IMR-90 (cell line): ENCODE measurements at regions not wholly inside any gene's neighbourhood (a gene's known extent, or its start where the extent isn't known, plus 50 kb on each side); places are given as distances from the start of the nearest gene placed in this dataset.

Experiments used
- ATAC-seq: fragments of 200-7000 bp; cut with Tn5 transposase; 2 replicates; pipeline ENCODE4 v1.9.1; 2020; ENCODE audit warnings: low read depth, mild to moderate bottlenecking, moderate library complexity
- BruUV-seq: library from RNA; stranded (reverse); fragments of 400-500 nt; replicated peaks from 2 replicates; lab custom pipeline; 2021; lab: Mats Ljungman, UMichigan
- CTCF ChIA-PET: fragments of 300-600 bp; formaldehyde crosslinking; extraction: SDS; loops from one replicate; lab custom pipeline; 2021; ENCODE audit warnings: antibody characterized with exemption; lab: Yijun Ruan, JAX
- POLR2A ChIA-PET: fragments of 300-600 bp; sonication (Branson Sonifier 250); formaldehyde crosslinking; loops from one replicate; lab custom pipeline; 2022; ENCODE audit warnings: antibody characterized with exemption; ENCODE audit not compliant: unreplicated experiment; lab: Charles Lee
- DNase-seq: peaks from one replicate; pipeline ENCODE4 v3.0.0; 2013
- H2AFZ ChIP-seq: replicated peaks from 2 replicates; pipeline ENCODE3; 2013; ENCODE audit warnings: low read length, mild to moderate bottlenecking; ENCODE audit not compliant: poor library complexity
- H2AK5ac ChIP-seq: 2 replicates; pipeline ENCODE4 v1.6.1; 2013; ENCODE audit warnings: low read depth, low read length, inconsistent platforms
- H2AK9ac ChIP-seq: replicated peaks from 2 replicates; pipeline ENCODE3; 2013; ENCODE audit warnings: mild to moderate bottlenecking, low read depth, low read length, moderate library complexity; ENCODE audit not compliant: poor library complexity
- H2BK120ac ChIP-seq: 2 replicates; pipeline ENCODE4 v1.6.1; 2013; ENCODE audit warnings: low read depth, low read length, inconsistent platforms
- H2BK15ac ChIP-seq: 3 replicates; pipeline ENCODE4 v1.6.1; 2013; ENCODE audit warnings: low read depth, low read length, inconsistent platforms
- H2BK20ac ChIP-seq: 2 replicates; pipeline ENCODE4 v1.6.1; 2013; ENCODE audit warnings: low read depth, mild to moderate bottlenecking, inconsistent platforms, low read length, moderate library complexity
- H2BK5ac ChIP-seq: 2 replicates; pipeline ENCODE4 v1.6.1; 2013; ENCODE audit warnings: mild to moderate bottlenecking, low read depth, low read length, inconsistent platforms; ENCODE audit not compliant: poor library complexity, severe bottlenecking
- H3K14ac ChIP-seq: replicated peaks from 2 replicates; pipeline ENCODE4 v1.6.1; 2013; ENCODE audit warnings: low read depth, low read length, inconsistent platforms
- H3K18ac ChIP-seq: 2 replicates; pipeline ENCODE4 v1.6.1; 2013; ENCODE audit warnings: low read depth, low read length, control low read depth
- H3K23ac ChIP-seq: 2 replicates; pipeline ENCODE4 v1.6.1; 2013; ENCODE audit warnings: low read depth, low read length, inconsistent platforms
- H3K27ac ChIP-seq: 2 replicates; pipeline ENCODE4 v1.5.1; 2013; ENCODE audit warnings: mild to moderate bottlenecking, control low read depth, low read length; ENCODE audit not compliant: insufficient read depth
- H3K27me3 ChIP-seq: 2 replicates; pipeline ENCODE4 v1.6.1; 2013; ENCODE audit warnings: low read length; ENCODE audit not compliant: control insufficient read depth, insufficient read depth
- H3K36me3 ChIP-seq: 2 replicates; pipeline ENCODE4 v1.6.1; 2013; ENCODE audit warnings: low read length, mixed read lengths; ENCODE audit not compliant: control insufficient read depth, insufficient read depth
- H3K4ac ChIP-seq: 2 replicates; pipeline ENCODE4 v1.6.1; 2013; ENCODE audit warnings: low read depth, low read length, inconsistent platforms
- H3K4me1 ChIP-seq: 2 replicates; pipeline ENCODE4 v1.6.1; 2013; ENCODE audit warnings: low read length, mixed read lengths; ENCODE audit not compliant: control insufficient read depth, insufficient read depth
- H3K4me2 ChIP-seq: 2 replicates; pipeline ENCODE4 v1.6.1; 2013; ENCODE audit warnings: low read depth, mild to moderate bottlenecking, control low read depth, low read length, moderate library complexity
- H3K4me3 ChIP-seq: 2 replicates; pipeline ENCODE4 v1.5.1; 2013; ENCODE audit warnings: low read depth, mild to moderate bottlenecking, control low read depth, low read length, moderate library complexity; ENCODE audit not compliant: insufficient read depth
- H3K56ac ChIP-seq: 2 replicates; pipeline ENCODE4 v1.6.1; 2013; ENCODE audit warnings: low read length, inconsistent platforms; ENCODE audit not compliant: insufficient read depth; ENCODE audit errors: extremely low read depth
- H3K79me1 ChIP-seq, 2 experiments: 2 replicates each; pipeline ENCODE4 v1.6.1; 2013; ENCODE audit warnings: low read length in 2 of 2, inconsistent platforms in 1 of 2, low read depth in 1 of 2
- H3K9ac ChIP-seq: 2 replicates; pipeline ENCODE4 v1.6.1; 2013; ENCODE audit warnings: low read depth, low read length, control low read depth
- H3K9me1 ChIP-seq: 2 replicates; pipeline ENCODE4 v1.6.1; 2013; ENCODE audit warnings: low read length, inconsistent platforms; ENCODE audit not compliant: insufficient read depth
- H3K9me3 ChIP-seq: 2 replicates; pipeline ENCODE4 v1.6.1; 2013; ENCODE audit warnings: low read length; ENCODE audit not compliant: control insufficient read depth, insufficient read depth
- H4K20me1 ChIP-seq: 2 replicates; pipeline ENCODE4 v1.6.1; 2013; ENCODE audit warnings: low read length, inconsistent platforms; ENCODE audit not compliant: insufficient read depth
- H4K5ac ChIP-seq: 2 replicates; pipeline ENCODE4 v1.6.1; 2013; ENCODE audit warnings: mild to moderate bottlenecking, low read depth, low read length, control low read depth
- H4K8ac ChIP-seq, 2 experiments: 2 replicates each; pipeline ENCODE4 v1.6.1; 2013; ENCODE audit warnings: low read depth in 2 of 2, low read length in 2 of 2, control low read depth in 1 of 2, inconsistent platforms in 1 of 2
- H4K91ac ChIP-seq: 2 replicates; pipeline ENCODE4 v1.6.1; 2013; ENCODE audit warnings: low read depth, low read length, inconsistent platforms; ENCODE audit not compliant: insufficient read depth
- BHLHE40 ChIP-seq: fragments of 150-350 bp; IDR thresholded peaks from 2 replicates; pipeline ENCODE4 v1.6.1; 2016; ENCODE audit warnings: mild to moderate bottlenecking, low read depth, low read length
- CHD1 ChIP-seq: IDR thresholded peaks from 2 replicates; pipeline ENCODE4 v1.6.1; 2012; ENCODE audit warnings: low read depth, low read length, improper control_type of control experiment
- FOS ChIP-seq: fragments of 150-350 bp; IDR thresholded peaks from 2 replicates; pipeline ENCODE4 v1.6.1; 2016; ENCODE audit warnings: low read depth, low read length
- MAFK ChIP-seq: IDR thresholded peaks from 2 replicates; pipeline ENCODE4 v1.6.1; 2012; ENCODE audit warnings: low read depth, low read length, improper control_type of control experiment
- MXI1 ChIP-seq: IDR thresholded peaks from 2 replicates; pipeline ENCODE4 v1.6.1; 2012; ENCODE audit warnings: low read depth, mild to moderate bottlenecking, low read length, moderate library complexity, borderline replicate concordance
- POLR2A ChIP-seq: IDR thresholded peaks from 2 replicates; pipeline ENCODE4 v1.6.1; 2012; ENCODE audit warnings: mild to moderate bottlenecking, low read depth, low read length
- RFX5 ChIP-seq: IDR thresholded peaks from 2 replicates; pipeline ENCODE4 v1.8.0; 2012; ENCODE audit warnings: low read depth, mild to moderate bottlenecking, low read length, moderate library complexity
- SMC3 ChIP-seq: fragments of 150-350 bp; IDR thresholded peaks from 2 replicates; pipeline ENCODE4 v1.6.1; 2016; ENCODE audit warnings: low read depth, mild to moderate bottlenecking, antibody characterized with exemption, low read length, moderate library complexity
- WGBS, 2 experiments: methylation state at CpG; one replicate each; pipeline versions ENCODE4 v1.1.5 to v1.1.7; 2013; ENCODE audit warnings: missing lambda C conversion rate in 2 of 2; ENCODE audit not compliant: insufficient read length in 1 of 2; ENCODE audit errors: extremely low coverage in 2 of 2; 5-methylcytosine and 5-hydroxymethylcytosine counted together
- dilution Hi-C: fragments of 300-500 bp; cut with HindIII; formaldehyde crosslinking; loops from one replicate; pipeline ENCODE4 v1.14.3; 2018; ENCODE audit warnings: low sequenced_read_pairs; ENCODE audit not compliant: unreplicated experiment
- in situ Hi-C: fragments of 300-500 bp; cut with MboI; formaldehyde crosslinking; loops from 3 replicates; pipeline ENCODE4 v1.14.3; 2019; ENCODE audit warnings: low sequenced_read_pairs, inconsistent platforms, mixed read lengths
- intact Hi-C: fragments of 100-400 bp; cut with micrococcal nuclease; formaldehyde crosslinking; loops from 2 replicates; pipeline ENCODE4 v1.10.0; 2022
- TF ChIP-seq, protein P1 (sequence below): fragments of 150-350 bp; IDR thresholded peaks from 2 replicates; pipeline ENCODE4 v1.6.1; 2017; ENCODE audit warnings: mild to moderate bottlenecking, antibody characterized with exemption, low read length, low read depth
- TF ChIP-seq, protein P2 (sequence below): conservative IDR thresholded peaks from 2 replicates; pipeline ENCODE4 v1.5.1; 2012; ENCODE audit warnings: mild to moderate bottlenecking, low read depth, low read length, improper control_type of control experiment

DNA sequence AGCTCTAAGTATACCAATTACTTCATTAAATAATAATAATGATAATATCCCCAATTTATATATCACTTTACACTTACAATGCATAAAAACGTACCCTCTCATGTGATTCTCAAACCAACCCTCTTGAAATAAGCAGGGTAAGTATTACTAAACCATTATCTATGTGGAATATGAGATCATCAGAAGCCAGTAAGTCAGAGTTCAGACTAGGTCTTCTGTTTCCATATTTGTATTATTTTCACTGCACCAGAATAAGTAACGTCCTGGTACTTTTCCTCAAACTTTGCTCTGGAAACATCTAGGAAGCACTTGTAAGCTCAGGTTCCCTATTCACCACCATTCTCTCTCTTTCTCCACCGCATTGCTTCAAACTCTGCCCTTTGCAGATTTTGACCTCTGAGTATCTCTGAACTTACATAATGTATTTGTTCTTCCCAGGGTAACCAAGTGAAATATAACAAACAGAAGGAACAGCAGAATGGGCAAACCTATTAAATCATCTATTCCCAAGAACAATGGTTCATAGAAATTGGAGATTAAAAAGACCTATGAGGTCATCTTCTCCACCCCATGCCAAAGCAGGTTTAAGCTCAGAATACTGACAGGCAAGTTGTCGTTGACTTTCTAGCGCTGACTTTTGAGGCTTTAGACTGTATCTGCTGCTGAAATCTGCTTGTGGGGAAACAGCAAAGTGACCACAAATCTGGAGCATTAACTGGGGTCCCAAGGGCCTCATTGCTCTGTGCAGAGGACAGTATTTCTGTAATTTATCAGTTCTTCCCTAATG lies 161.3 kb upstream of the FAR2 start:
- no CpG with 5 or more reads among the region's 5 CpGs for WGBS, 2 experiments
- no peaks in the 10 kb centered on the region for H3K79me1 ChIP-seq
- no peak overlapping the region for H2AFZ ChIP-seq
- no peaks in the 10 kb centered on the region for H3K36me3 ChIP-seq
- H3K4me1 ChIP-seq, result no peaks in the 10 kb centered on the region
- H3K56ac ChIP-seq, result no peak overlapping the region
- no peaks in the 10 kb centered on the region for H3K27me3 ChIP-seq
- H3K14ac ChIP-seq, result no peak overlapping the region
- H3K9ac ChIP-seq, result no peak overlapping the region
- CTCF ChIA-PET, result interaction anchor here (0.6 kb wide), 1 partner anchor 313 kb away, joined by 3 read pairs; no protein-coding TSS in a partner anchor
- no peak overlapping the region for H3K4me2 ChIP-seq
- H3K9me1 ChIP-seq, result no peaks in the 10 kb centered on the region
- no peak overlapping the region for H3K18ac ChIP-seq
- H2BK5ac ChIP-seq, result no peak overlapping the region
- POLR2A ChIA-PET, result no interaction called here
- no TSS peak for BruUV-seq
- no peak overlapping the region for H3K4me3 ChIP-seq
- H3K23ac ChIP-seq, result no peak overlapping the region
- no peak for TF ChIP-seq BHLHE40
- no peak for TF ChIP-seq FOS
- TF ChIP-seq MXI1, result no peak
- TF ChIP-seq MAFK, result no peak
- TF ChIP-seq, protein P1, sequence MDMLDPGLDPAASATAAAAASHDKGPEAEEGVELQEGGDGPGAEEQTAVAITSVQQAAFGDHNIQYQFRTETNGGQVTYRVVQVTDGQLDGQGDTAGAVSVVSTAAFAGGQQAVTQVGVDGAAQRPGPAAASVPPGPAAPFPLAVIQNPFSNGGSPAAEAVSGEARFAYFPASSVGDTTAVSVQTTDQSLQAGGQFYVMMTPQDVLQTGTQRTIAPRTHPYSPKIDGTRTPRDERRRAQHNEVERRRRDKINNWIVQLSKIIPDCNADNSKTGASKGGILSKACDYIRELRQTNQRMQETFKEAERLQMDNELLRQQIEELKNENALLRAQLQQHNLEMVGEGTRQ, result no peak
- TF ChIP-seq CHD1, result no peak
- TF ChIP-seq POLR2A, result no peak
- no peak for TF ChIP-seq SMC3
- TF ChIP-seq, protein P2, sequence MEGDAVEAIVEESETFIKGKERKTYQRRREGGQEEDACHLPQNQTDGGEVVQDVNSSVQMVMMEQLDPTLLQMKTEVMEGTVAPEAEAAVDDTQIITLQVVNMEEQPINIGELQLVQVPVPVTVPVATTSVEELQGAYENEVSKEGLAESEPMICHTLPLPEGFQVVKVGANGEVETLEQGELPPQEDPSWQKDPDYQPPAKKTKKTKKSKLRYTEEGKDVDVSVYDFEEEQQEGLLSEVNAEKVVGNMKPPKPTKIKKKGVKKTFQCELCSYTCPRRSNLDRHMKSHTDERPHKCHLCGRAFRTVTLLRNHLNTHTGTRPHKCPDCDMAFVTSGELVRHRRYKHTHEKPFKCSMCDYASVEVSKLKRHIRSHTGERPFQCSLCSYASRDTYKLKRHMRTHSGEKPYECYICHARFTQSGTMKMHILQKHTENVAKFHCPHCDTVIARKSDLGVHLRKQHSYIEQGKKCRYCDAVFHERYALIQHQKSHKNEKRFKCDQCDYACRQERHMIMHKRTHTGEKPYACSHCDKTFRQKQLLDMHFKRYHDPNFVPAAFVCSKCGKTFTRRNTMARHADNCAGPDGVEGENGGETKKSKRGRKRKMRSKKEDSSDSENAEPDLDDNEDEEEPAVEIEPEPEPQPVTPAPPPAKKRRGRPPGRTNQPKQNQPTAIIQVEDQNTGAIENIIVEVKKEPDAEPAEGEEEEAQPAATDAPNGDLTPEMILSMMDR, result no peak
- no peak for TF ChIP-seq RFX5
- H2AK9ac ChIP-seq, result no peak overlapping the region
- H4K5ac ChIP-seq, result no peak overlapping the region
- ATAC-seq (no peak), DNase-seq (no peak)
- no peak overlapping the region for H2BK120ac ChIP-seq
- no peak overlapping the region for H3K4ac ChIP-seq
- dilution Hi-C loops, result no loop called here
- intact Hi-C loops, result no loop called here
- no peak overlapping the region for H2AK5ac ChIP-seq
- H4K20me1 ChIP-seq, result no peaks in the 10 kb centered on the region
- no peak overlapping the region for H3K27ac ChIP-seq
- no peaks in the 10 kb centered on the region for H3K9me3 ChIP-seq
- H4K91ac ChIP-seq, result no peak overlapping the region
- in situ Hi-C loops, result loop anchor here (25.0 kb wide), 1 partner anchor 1250 kb away; no protein-coding TSS in a partner anchor
- no peak overlapping the region for H2BK20ac ChIP-seq
- no peak overlapping the region for H2BK15ac ChIP-seq
- H4K8ac ChIP-seq, result no peak overlapping the region
